Activated CD8-positive, alpha-beta memory T cell treated with anti-CD3 and anti-CD28 coated beads, Interleukin-2, amount 10 ng/mL, durations not matched to agents 7 days and 5 days (primary cell): ENCODE measurements at regions not wholly inside any gene's neighbourhood (a gene's known extent, or its start where the extent isn't known, plus 50 kb on each side); places are given as distances from the start of the nearest gene placed in this dataset.
"Not testable (repeated sequence)": the region's sequence is repeated elsewhere in the genome, so short reads cannot be mapped to it uniquely, and the experiment has no call there.

ENCODE experiments used
- ATAC-seq: fragments of 150-1000 bp; cut with Tn5 transposase; one replicate; pipeline ENCODE4 v1.10.0; 2021; ENCODE audit warnings: moderate library complexity
- CTCF ChIA-PET: fragments of 350-600 bp; sonication (Branson Sonifier 250); formaldehyde crosslinking; loops from one replicate; lab custom pipeline; 2021; ENCODE audit warnings: antibody characterized with exemption; lab: Charles Lee
- DNase-seq: peaks from one replicate; pipeline ENCODE4 v3.0.0-alpha.2; 2020
- H3K27ac Mint-ChIP-seq: one replicate; pipeline ENCODE4 v1.8.0; 2021; ENCODE audit warnings: mild to moderate bottlenecking, mixed read lengths
- H3K27me3 Mint-ChIP-seq: one replicate; pipeline ENCODE4 v1.8.0; 2021; ENCODE audit warnings: mixed read lengths
- H3K36me3 Mint-ChIP-seq: one replicate; pipeline ENCODE4 v1.8.0; 2021; ENCODE audit warnings: mild to moderate bottlenecking, mixed read lengths
- H3K4me1 Mint-ChIP-seq: one replicate; pipeline ENCODE4 v1.8.0; 2021; ENCODE audit warnings: mixed read lengths
- H3K4me3 Mint-ChIP-seq: one replicate; pipeline ENCODE4 v1.8.0; 2021; ENCODE audit warnings: mild to moderate bottlenecking, moderate library complexity, mixed read lengths
- H3K9me3 Mint-ChIP-seq: one replicate; pipeline ENCODE4 v1.8.0; 2022; ENCODE audit warnings: low read depth, mixed read lengths

DNA sequence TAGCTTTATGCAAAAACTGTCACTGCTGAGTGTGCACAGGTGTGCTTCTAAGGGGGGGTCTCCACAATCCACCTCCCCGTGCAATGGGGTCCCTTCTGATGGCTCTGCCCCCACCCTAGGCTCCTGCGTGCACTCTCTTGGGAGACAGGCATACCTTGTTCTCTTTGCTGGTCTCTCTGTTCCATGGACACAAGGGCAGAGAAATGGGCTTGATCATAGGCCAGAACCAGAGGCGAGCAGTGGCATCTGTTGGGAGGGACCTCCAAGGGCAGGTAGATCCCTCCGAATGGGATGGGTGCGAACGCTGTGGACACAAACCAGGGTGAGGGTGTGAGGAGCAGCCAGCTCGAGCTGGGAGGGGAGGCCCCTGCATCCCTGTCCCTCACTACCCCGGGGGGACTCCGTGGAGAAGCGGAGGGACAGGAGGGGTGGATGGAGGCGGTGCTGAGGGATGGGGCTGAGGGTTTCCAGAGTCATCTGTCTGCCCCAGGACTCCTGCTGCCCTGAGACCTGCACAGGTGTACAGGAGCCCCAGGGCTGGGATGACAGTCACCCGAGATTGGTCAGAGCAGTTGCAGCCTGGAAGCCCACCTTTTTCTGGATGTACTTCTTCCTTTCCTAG is 175.0 kb downstream of the KLF13 start:
- Mint-ChIP-seq H3K36me3 (no peaks in the 10 kb centered on the region), H3K4me3 (no peak overlapping the region), H3K27me3 (peaks cover 7% of the 10 kb centered on the region), H3K4me1 (peaks cover 7% of the 10 kb centered on the region), H3K27ac (no peak overlapping the region), H3K9me3 (no peaks in the 10 kb centered on the region)
- CTCF ChIA-PET, result interaction anchor here (1.0 to 2.2 kb wide), 3 partner anchors 9 to 372 kb away, joined by 3 to 9 read pairs (median 3); no protein-coding TSS in a partner anchor
- DNase-seq (peak; percentile 29), ATAC-seq (no peak)

DNA sequence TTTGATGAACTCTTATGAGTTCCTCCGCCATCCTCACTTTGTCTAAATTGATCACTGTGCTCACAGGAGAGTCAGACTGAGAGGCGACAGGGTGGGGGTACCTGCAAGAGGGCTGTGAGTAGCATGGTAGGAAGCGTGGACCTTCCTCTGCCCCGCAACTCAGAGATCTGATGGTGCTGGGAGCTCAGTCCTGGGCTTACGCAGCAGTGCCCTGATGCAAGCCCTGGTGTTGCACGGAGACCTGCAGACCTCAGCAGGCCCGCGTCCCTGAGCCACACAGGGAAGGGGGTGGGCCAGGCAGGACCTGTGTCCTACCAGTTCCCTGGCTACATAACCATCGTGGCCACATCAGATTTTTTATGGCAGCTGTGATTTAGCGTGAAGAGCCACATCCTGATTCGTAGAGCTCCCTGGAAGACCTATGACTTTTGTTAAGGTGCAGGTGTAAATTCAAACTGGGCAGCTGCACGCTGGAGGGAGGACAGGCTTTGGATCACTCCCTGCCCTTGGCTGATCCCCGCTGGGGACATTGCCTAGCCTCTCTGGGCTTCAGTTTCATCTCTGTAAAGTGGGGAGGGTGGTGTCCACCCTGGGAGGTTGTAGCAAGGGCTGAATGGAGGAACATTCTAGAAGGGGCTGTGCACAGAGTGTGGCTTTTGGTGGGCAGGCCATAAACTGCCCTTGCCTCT is 176.1 kb downstream of the KLF13 start:
- peak; percentile 32 for DNase-seq
- peaks cover 10% of the 10 kb centered on the region for H3K27me3 Mint-ChIP-seq
- H3K27ac Mint-ChIP-seq, result no peak overlapping the region
- H3K9me3 Mint-ChIP-seq, result no peaks in the 10 kb centered on the region
- peaks cover 13% of the 10 kb centered on the region for H3K4me1 Mint-ChIP-seq
- no peak overlapping the region for H3K4me3 Mint-ChIP-seq
- no peaks in the 10 kb centered on the region for H3K36me3 Mint-ChIP-seq
- ATAC-seq, result no peak
- CTCF ChIA-PET, result no interaction called here

DNA sequence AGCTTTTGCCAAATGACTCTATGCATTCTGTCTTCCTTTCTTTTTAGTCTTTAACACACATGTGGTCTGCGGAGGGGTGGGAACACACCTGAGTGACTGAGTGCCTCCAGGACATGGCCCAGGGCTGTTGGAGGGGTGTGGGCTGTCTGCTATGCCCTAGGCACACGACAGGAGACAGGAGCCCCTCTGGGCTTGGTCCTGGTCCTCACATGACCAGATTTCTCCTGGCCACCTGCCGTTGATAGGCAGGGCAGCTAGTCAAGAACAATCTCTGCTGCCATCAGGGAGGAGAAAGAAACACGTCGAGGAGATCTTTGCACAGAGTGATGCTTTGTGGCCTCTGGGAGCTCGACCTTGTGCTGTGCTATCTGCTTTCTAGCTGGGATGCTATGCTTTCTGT is 176.6 kb downstream of the KLF13 start:
- no peak for ATAC-seq
- no peak overlapping the region for H3K27ac Mint-ChIP-seq

DNA sequence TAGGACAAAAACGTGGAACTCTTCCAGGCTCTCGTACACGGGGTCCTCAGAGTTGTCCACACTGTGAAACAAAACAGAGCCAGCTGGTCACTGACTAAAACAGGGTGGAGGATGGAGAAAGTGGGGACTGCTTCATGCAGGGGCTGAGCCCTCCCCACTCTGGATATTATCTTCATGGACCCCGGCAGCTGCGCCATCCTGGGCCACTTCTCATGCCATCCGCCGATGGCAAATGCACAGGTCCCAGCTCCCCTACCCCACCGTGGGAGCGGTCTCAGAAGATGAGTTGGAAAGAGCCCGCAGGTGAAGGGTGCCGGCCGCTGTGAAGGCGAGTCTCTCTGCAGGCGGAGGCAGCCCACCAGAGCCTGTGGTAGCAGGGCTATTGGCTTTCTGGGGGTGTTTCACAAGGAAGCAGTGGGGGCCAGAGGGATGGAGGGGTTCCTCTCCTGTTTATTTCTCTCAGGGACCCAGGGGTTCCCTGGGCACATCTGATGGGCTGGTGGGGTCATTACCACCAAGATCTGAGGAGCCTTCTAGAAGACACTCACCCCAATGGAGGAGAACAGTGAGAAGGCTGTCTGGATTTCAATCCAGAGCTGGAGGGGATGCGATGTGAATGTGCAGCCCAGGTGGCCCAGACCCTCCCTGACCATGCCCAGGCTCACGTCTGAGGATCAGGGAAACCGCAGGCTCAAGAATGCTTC is 177.3 kb downstream of the KLF13 start:
- Mint-ChIP-seq H3K9me3 (no peaks in the 10 kb centered on the region), H3K36me3 (no peaks in the 10 kb centered on the region), H3K27me3 (peaks cover 11% of the 10 kb centered on the region), H3K4me1 (peaks cover 15% of the 10 kb centered on the region), H3K4me3 (no peak overlapping the region), H3K27ac (no peak overlapping the region)
- ATAC-seq (no peak), DNase-seq (peak; percentile 40)
- CTCF ChIA-PET, result interaction anchor here (1.3 kb wide), 1 partner anchor 13 kb away, joined by 4 read pairs; no protein-coding TSS in a partner anchor

More for the DNA sequence above, 176.6 kb downstream of the KLF13 start:
- H3K9me3 Mint-ChIP-seq, result no peaks in the 10 kb centered on the region
- DNase-seq, result peak; percentile 31
- peaks cover 15% of the 10 kb centered on the region for H3K4me1 Mint-ChIP-seq
- H3K27me3 Mint-ChIP-seq, result peaks cover 11% of the 10 kb centered on the region
- CTCF ChIA-PET, result interaction anchor here (1.3 kb wide), 1 partner anchor 13 kb away, joined by 4 read pairs; no protein-coding TSS in a partner anchor
- no peak overlapping the region for H3K4me3 Mint-ChIP-seq
- H3K36me3 Mint-ChIP-seq, result no peaks in the 10 kb centered on the region

DNA sequence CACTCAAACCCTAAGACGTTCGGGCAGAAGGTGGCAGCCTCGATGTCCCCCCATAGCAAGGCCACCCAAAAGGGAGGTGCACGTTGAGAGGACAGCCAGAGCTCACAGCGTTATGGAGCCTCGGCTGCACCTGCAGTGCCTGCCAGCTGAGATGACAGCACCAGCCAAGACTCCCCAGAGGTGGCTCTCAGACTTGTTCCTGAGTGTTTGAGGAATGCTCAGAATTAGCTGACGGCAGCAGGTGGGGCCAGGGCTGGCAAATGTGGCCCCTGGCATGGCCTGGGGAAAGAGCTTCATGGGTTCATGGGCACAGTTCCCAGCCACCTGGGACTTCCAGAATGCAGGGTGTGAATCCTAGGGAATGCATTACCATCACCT is 177.8 kb downstream of the KLF13 start:
- Mint-ChIP-seq H3K27me3 (peaks cover 11% of the 10 kb centered on the region), H3K36me3 (no peaks in the 10 kb centered on the region), H3K4me3 (no peak overlapping the region), H3K9me3 (no peaks in the 10 kb centered on the region), H3K4me1 (peaks cover 15% of the 10 kb centered on the region), H3K27ac (no peak overlapping the region)
- CTCF ChIA-PET, result interaction anchor here (0.6 to 1.3 kb wide), 3 partner anchors 14 to 27 kb away, joined by 3 to 4 read pairs (median 3); no protein-coding TSS in a partner anchor
- no peak for ATAC-seq
- DNase-seq, result peak; percentile 34

DNA sequence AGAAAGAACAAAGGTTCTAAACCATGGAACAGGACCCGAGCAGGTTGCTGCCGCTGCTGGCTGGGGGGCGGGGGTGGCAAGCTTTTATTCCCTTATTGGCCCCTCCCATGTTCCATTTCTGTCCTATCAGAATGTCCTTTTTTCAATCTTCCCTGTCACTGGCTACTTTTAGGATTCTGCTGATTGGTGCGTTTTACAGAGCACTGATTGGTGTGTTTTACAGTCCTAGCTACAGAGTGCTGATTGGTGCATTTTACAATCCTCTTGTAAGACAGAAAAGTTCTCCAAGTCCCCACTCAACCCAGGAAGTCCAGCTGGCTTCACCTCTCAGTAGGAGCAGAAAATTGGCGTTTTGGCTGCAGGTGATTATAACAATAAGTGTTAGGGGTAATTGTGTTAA is 180.9 kb downstream of the KLF13 start:
- CTCF ChIA-PET, H3K4me3 Mint-ChIP-seq, H3K36me3 Mint-ChIP-seq, H3K9me3 Mint-ChIP-seq, ATAC-seq, H3K27ac Mint-ChIP-seq: not testable (repeated sequence)
- Mint-ChIP-seq H3K4me1 (peaks cover 15% of the 10 kb centered on the region), H3K27me3 (peaks cover 11% of the 10 kb centered on the region)
- DNase-seq, result peak; percentile 15

DNA sequence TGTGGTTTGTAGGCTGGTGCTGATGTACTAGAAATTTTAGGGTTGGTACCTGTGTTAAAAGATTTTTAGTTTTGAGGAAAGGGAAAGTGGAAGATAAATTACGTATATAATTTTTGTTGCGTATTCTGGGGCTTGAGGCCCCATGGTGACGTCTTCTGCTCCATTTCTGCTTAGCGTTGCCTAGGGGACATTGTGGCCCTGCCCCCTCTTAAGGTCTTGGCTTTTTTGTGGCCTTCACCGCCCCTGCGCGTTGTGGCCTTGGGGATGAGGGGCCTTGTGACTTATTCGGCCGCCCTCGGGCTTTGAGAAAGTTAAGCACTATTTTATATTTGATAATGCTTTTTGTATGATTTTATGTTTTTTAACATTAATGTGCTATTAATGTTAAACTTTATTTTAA is 182.0 kb downstream of the KLF13 start:
- Mint-ChIP-seq H3K36me3 (peaks cover 1% of the 10 kb centered on the region), H3K4me3 (no peak overlapping the region), H3K4me1 (peaks cover 15% of the 10 kb centered on the region), H3K27me3 (peaks cover 11% of the 10 kb centered on the region), H3K27ac (no peak overlapping the region), H3K9me3 (no peaks in the 10 kb centered on the region)
- CTCF ChIA-PET, result no interaction called here
- DNase-seq (peak; percentile 22), ATAC-seq (no peak)

DNA sequence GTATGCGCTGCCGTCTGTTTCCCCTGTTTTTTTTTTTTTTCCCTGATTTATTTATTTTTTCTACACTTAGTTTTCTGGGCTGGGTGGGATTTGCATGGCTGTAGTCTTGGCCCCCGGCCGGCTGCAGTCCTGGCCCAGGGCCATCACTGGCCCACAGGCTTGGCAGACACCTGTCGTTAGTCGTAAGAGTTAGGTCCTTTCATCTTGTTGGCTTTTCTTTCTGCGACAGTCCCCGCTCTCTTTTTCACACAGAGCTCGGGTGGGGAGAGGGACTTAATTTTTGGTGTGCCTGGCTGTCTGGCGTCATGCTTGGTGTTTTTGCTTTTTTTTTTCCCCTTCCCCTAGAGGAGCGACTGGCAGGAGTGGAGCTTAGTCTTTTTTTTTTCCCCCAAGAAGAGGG is 183.4 kb downstream of the KLF13 start:
- Mint-ChIP-seq H3K36me3 (peaks cover 3% of the 10 kb centered on the region), H3K9me3 (no peaks in the 10 kb centered on the region), H3K4me3 (no peak overlapping the region), H3K27ac (no peak overlapping the region), H3K27me3 (peaks cover 9% of the 10 kb centered on the region), H3K4me1 (peaks cover 15% of the 10 kb centered on the region)
- DNase-seq, result no peak
- ATAC-seq, result no peak
- CTCF ChIA-PET, result no interaction called here

DNA sequence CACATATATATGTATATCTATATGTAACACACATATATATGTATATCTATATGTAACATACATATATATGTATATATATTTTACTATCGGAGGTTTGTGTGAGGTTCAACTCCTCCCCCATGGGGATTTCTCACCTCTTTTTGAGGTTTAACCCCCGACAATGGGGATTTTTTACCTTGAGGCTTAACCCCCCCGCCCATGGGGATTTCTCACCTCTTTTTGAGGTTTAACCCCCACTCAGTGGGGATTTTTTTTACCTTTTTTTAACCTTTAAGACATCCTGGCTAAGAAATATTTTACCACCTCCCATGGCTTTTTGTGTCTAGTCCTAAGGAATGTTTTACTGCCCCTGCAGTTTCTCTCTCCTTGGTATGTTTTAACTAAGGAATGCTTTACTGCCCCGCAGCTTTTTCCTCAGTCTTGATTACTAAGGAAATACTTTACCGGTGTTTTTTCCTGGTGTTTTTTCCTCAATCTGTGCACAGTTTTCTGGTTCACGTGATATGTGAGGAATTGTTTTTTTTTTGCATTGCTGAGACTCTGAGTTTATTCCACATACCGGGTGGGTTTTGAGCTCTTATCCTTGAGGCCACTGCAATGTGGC is 185.2 kb downstream of the KLF13 start:
- Mint-ChIP-seq H3K27ac (no peak overlapping the region), H3K9me3 (peaks cover 3% of the 10 kb centered on the region), H3K4me1 (peaks cover 15% of the 10 kb centered on the region), H3K36me3 (peaks cover 3% of the 10 kb centered on the region), H3K27me3 (peaks cover 4% of the 10 kb centered on the region), H3K4me3 (no peak overlapping the region)
- peak; percentile 65 for DNase-seq
- no peak for ATAC-seq
- CTCF ChIA-PET, result no interaction called here

DNA sequence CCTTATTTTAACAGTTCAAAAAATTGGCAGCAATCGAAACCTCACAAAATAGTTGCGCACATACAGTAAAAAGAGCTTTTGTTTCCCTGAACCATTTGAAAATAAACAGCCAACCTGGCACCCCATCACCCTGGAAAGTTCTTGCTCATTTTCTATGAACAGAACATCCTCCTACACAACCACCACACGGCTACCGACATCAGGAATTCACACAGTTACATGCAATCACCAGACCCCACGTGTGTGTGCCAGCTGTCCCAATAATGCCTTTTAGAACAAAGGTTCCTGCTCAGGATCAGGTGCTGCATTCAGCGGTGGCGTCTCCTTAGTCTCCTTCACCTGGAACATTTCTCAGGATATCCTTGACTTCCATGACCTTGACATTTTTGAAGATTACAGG is 186.5 kb downstream of the KLF13 start:
- H3K4me3 Mint-ChIP-seq, result no peak overlapping the region
- H3K36me3 Mint-ChIP-seq, result peaks cover 3% of the 10 kb centered on the region
- DNase-seq, result peak; percentile 23
- no peaks in the 10 kb centered on the region for H3K27me3 Mint-ChIP-seq
- peaks cover 7% of the 10 kb centered on the region for H3K4me1 Mint-ChIP-seq
- H3K27ac Mint-ChIP-seq, result no peak overlapping the region
- CTCF ChIA-PET, result no interaction called here
- peaks cover 3% of the 10 kb centered on the region for H3K9me3 Mint-ChIP-seq
- no peak for ATAC-seq

DNA sequence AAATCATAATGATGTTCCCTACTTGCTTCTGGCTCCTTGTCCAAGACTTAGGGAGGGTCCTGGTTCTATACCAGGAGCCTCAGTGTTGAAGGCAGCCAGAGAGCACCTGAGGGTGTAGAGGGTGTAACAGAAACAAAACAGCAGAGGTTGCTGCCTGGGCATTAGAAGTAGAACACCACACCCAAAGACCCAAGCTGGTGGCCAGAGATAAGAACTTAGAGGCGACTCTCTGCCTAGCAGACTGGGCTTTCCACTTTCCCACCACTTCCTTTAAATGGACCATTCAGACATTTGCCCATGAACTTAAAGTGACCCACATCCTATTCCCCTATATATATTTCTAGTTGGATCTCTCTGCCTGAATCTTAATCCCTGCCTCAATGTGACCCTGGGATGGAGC is 189.8 kb downstream of the KLF13 start:
- peaks cover 7% of the 10 kb centered on the region for H3K4me1 Mint-ChIP-seq
- H3K27ac Mint-ChIP-seq, result no peak overlapping the region
- ATAC-seq (no peak), DNase-seq (no peak)
- H3K9me3 Mint-ChIP-seq, result peaks cover 3% of the 10 kb centered on the region
- CTCF ChIA-PET, result no interaction called here
- peaks cover 3% of the 10 kb centered on the region for H3K36me3 Mint-ChIP-seq
- H3K4me3 Mint-ChIP-seq, result no peak overlapping the region
- H3K27me3 Mint-ChIP-seq, result no peaks in the 10 kb centered on the region

DNA sequence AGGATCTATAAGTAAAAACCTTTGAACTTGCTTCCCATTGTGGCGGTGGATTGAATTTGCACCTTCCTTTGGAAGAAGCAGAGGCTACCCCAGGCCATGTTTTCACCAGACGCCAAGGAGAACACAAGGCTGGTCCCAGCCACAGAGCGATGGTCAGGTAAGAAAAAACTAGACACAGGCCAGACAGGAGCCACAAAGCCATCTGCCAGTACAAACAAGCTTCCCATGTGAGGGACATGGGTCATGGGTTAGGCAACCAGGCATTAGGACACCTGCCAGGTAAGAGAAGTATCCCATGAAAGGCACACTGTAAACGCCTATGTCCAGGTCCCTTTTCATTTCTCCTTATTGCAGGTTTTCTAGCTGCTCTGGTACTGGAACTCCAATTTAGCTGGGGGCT is 190.2 kb downstream of the KLF13 start:
- DNase-seq (no peak), ATAC-seq (no peak)
- Mint-ChIP-seq H3K4me3 (no peak overlapping the region), H3K27ac (no peak overlapping the region), H3K9me3 (peaks cover 3% of the 10 kb centered on the region), H3K4me1 (peaks cover 6% of the 10 kb centered on the region), H3K27me3 (no peaks in the 10 kb centered on the region), H3K36me3 (peaks cover 3% of the 10 kb centered on the region)
- CTCF ChIA-PET, result no interaction called here

DNA sequence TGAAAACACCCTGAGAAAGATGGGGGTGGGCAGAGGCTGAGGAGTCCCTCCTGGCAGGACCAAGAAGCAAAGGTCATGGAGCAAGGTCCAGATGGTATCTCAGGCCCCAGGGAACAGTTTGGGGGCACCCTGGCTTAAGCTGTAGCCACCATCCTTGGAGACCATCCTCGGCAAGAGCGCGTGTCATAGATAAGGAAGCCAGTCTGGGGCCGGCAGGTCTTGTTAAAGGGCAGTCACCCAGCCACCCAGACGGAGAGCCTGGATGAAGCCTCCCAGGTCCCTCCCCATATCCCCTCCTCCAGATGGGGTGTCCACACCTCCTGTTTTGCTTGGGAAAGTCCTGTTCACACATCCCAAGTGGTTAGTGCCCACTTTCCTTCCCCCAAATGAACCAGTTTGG is 191.1 kb downstream of the KLF13 start:
- H3K27me3 Mint-ChIP-seq, result no peaks in the 10 kb centered on the region
- no peak overlapping the region for H3K27ac Mint-ChIP-seq
- peaks cover 3% of the 10 kb centered on the region for H3K36me3 Mint-ChIP-seq
- DNase-seq, result no peak
- H3K9me3 Mint-ChIP-seq, result peaks cover 3% of the 10 kb centered on the region
- no peaks in the 10 kb centered on the region for H3K4me1 Mint-ChIP-seq
- H3K4me3 Mint-ChIP-seq, result no peak overlapping the region
- CTCF ChIA-PET, result no interaction called here
- ATAC-seq, result no peak
